SU-DHL-6 (cell line): ENCODE measurements at regions not wholly inside any gene's neighbourhood (a gene's known extent, or its start where the extent isn't known, plus 50 kb on each side); places are given as distances from the start of the nearest gene placed in this dataset.

Source experiments
- CTCF ChIP-seq: fragments of 200-600 bp; sonication (generic); IDR thresholded peaks from one replicate; pipeline ENCODE4 v1.5.1; 2017; ENCODE audit warnings: antibody characterized with exemption, mild to moderate bottlenecking, low read length, moderate library complexity; ENCODE audit not compliant: insufficient read depth, poor library complexity, severe bottlenecking
- EZH2phosphoT487 ChIP-seq: fragments of 200-600 bp; sonication (generic), shearing (Covaris generic); conservative IDR thresholded peaks from 2 replicates; pipeline ENCODE4 v1.6.1; 2018; ENCODE audit warnings: mild to moderate bottlenecking, antibody characterized with exemption, low read length, moderate library complexity, mixed read lengths

DNA sequence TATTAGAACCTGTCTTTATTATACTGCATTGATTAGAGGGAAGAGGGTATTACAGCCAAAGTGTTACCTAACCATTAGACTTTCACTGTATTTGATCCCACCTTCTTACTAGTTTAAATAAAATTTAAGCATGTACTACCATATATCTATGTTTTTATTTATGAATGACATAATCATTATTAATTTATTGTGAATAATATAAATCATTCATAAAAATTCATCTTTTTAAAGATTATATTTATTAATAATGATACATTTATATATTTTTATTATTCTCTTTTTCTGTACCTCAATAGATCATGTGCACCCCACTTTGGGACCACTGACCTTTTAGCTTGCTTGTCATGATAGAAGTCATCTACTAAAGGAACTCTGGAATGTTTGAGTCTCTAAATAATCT is 223.5 kb upstream of the MARCKS start:
- TF ChIP-seq CTCF (no peak), EZH2phosphoT487 (no peak)
